GM18508 (cell line): ENCODE measurements at regions not wholly inside any gene's neighbourhood (a gene's known extent, or its start where the extent isn't known, plus 50 kb on each side); places are given as distances from the start of the nearest gene placed in this dataset.

Experiments
- ATAC-seq: cut with Tn5 transposase; IDR thresholded peaks from one replicate; pipeline ENCODE4 v1.9.1; 2021; ENCODE audit warnings: moderate number of reproducible peaks; ENCODE audit not compliant: insufficient read depth, unreplicated experiment

DNA sequence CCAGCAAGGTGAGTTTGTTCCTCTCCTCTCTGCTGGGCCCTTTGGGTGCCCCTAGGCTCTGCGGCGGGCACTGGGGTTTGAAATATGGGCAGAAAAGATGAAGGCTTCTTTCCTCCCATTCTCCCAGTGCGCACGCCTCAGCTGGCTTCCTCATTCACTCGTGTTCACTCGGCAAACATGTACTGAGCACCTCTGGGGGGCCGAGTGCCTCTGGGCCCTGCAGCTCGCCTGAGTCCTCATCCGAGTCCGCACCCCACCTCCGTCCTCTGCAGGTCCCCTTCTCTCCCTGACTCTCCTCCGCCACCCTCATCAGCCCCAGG is 98.5 kb upstream of the RUNX3 start:
- no peak for ATAC-seq

DNA sequence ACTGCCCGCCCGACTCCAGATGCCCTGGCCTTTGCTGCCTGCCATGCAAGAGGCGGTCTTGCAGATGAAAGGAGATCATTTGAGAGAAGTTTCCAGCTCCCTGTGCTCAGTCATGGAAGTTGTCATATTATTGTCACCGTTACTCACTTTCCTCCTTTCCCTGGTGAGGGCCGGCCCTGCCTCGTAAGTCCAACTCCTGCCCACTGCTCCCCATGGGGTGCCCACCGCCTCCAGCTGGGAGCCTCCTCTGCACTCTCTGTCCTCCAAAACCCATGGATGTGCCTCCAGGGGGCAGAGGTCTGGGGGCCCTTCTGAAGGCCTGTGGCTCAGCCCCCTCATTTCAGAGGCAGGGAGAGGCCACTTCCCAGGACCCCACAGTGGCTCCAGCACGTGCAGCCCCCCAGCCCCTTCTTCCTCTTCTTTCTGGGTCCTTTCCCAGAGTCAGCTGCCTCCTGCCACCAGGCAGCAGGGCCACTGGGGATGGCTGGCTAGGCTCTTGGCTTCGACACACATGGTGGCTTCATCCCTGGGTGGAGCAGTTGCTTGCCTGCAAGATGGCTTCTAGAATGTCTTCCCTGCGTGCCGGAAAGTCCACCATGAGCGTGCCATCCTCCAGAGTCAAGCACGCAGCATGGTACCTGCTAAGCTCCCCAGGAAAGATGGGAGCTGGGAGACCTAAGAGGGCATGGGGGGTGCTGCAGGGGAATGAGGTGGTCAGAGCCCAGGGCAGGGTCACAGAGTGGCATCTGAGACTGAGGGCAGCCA is 97.9 kb upstream of the RUNX3 start:
- ATAC-seq = no peak

DNA sequence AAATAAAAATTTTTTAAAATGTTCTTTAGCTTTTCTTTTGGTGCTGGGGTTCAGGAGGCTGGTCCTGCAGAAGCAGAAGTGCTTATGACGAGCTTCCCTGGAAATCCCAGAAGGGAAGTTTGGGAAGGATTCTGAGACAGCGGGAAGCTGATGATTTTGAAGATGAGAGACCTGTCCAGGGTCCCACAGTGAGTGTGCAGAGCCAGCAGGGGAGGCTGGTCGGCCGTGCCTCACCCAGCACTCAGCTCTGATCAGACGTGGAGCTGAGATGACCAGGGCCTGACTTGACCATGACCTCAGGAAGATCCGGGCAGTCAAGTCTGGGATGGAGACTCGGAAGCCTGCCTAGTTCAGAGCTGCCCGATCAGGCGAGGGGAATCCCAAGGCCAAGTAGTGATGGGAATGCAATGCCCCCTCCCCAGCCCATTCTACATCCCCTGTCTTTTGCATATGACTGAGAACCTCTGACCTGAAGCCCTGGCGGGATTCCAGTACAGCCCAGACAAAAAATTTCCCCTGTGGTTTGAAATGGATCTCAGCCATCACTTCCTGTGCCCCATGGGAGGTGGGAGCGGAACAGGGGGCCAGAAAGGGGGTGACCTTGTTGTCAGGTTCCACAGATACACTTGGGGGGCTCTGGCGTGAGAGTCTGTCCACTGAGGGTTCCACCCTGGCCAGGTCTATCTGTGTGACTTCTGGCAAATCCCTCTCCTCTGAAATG is 96.8 kb upstream of the RUNX3 start:
- no peak for ATAC-seq

DNA sequence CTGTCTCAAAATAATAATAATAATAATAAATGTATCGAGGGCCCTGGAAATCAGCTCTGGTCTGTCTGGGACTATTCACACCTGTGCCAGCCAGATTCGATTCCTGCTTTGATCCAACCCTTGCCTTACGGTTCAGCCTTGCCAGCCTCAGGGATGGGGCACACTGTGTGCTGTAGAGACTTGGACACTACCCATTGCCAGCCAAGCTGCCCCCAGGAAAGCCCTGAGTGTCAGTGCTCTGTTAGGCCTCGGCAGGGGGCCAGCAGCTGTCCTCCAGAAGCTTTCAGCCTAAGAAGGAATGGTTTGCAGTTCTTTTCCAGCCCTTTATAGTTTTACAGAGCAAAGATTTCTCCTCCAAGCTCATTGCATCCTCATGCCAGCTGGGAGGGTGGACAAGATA is 96.2 kb upstream of the RUNX3 start:
- ATAC-seq = no peak

DNA sequence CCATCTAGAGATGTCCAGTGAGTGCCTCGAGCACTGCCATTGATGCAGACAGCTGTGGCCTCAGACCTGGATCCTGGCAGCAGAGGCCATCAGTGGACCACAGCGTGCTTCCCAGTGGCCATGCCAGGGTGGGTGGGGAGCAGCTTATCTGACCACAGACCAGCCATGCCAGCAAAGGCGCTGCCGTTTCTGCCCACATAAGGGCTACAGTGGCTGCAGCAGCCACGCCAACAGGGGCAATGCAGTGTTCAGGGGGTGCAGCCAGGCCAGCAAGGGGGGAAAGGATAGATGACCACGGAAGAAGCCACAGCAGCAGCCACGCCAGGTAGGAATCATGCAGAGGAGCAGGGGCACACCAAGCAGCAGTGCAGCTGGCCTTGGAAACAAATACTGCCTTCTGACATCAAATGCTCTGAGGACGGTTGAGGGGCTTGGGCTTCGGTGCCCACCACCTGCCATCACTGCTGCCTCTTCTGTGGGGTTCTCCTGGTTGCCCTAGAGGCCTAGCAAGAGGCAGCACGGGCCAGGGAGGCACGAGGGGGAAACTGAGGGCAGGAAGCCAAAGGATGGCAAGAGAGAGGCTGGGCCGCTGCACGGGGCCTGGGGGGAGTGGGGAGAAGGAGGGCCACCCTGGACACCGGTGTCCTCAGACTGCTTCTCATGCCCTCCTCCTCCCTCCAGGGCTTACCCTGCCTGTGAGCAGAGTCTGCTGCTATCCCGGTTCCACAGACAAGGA is 94.7 kb upstream of the RUNX3 start:
- no peak for ATAC-seq

DNA sequence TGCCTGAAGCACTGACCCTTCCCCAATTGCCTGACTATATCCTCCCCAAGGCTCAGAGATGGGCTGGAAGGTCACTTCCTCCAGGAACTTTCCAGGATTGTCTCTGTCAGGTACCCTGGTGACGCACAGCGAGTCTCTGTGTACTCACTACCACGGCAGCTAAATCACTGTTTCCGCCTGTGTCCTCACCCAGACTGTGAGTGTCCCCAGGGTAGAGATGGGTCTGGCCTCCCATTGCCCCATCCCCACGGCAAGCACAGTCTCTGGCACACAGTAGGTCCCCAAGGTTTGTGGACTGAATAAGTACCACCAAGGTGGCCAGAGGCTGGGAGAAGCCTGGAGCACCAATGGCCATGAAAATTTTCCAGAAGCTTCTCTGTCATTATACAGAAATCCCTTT is 93.8 kb upstream of the RUNX3 start:
- no peak for ATAC-seq

DNA sequence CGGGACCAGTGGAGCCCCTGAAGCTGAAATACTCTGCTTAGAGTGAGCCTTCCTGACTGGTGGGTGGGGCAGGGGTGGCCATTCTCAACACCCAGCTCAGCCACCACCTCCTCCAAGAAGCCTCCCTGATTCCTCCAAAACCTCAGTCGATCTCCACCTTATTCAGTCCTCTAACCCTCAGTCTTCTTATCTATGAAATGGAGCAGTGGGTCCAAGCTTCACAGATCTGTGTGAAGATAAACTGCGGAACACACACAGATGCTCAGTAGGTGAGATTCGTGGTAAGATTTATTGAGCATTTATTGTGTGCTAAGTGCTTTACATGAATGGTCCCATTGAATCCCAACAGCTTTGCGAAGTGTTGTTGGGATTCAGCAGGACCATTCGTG is 93.1 kb upstream of the RUNX3 start:
- no peak for ATAC-seq

DNA sequence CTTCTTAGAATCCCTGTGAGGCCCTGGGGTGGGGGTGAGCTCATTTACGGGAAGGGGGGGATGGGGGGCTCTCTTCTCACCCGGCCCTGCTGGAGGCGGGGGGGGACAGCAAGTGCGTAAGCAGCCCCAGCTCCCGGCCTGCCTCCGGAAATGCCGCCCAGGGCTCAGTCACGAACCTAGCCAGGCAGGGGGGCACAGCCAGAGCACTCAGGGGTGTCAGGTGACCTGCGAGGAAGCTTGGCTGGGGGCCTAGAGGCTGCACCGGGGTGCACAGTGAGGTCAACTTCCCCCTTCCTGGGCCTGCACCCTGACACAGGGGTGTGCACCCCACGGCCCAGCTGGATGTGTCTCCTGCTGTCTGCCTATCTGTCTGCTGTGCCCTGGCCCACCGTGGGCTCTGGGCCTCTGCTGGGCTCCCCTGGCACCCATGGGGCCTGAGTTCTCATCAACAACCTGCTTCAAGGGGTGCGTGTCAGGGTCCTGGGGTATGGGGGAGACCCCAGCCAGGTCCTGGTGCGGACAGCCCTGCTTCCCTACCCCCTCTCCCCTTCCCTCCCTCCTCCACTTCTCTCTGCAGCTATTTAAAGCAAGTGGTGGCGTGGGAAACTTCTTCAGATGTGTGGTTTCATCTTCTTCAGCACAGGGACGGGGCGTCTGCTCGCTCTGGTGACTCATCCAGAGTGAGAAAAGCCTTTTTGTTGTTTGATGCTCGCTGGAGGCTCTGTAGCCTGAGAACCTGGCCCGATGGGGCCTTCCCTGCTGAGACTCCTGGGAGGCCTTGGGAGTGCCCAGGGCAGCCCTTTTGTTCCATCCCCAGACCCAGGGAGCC is 92.5 kb upstream of the RUNX3 start:
- ATAC-seq = peak; percentile 42

DNA sequence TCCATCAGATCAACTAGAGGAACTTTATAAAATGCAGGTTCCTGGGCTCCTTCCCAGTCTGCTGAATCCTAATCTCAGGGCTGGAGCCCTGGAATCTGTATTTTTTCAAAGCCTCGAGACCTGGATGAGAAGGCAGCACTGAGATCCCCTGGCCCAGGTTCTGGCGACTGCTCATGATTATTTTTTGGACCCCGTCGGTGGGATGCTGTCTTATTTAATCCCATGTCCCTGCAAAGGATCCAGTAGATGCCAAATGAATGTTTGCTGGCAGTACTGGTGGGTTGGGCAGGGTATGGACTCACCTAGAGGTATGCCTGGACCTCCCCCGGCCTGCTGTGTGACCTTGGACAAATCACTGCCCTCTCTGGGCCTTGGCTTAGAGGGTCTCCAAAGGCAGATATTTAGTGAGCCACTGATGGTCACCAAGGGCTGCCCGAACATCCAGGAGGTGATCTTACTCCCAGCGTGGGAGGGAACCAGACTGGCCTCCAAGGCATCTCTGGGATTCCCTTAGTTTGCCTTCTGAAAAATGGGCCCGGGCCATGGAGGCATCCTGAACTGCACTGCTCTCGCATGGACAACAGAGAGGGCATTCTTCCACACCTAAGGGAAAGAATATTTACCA is 91.6 kb upstream of the RUNX3 start:
- no peak for ATAC-seq

DNA sequence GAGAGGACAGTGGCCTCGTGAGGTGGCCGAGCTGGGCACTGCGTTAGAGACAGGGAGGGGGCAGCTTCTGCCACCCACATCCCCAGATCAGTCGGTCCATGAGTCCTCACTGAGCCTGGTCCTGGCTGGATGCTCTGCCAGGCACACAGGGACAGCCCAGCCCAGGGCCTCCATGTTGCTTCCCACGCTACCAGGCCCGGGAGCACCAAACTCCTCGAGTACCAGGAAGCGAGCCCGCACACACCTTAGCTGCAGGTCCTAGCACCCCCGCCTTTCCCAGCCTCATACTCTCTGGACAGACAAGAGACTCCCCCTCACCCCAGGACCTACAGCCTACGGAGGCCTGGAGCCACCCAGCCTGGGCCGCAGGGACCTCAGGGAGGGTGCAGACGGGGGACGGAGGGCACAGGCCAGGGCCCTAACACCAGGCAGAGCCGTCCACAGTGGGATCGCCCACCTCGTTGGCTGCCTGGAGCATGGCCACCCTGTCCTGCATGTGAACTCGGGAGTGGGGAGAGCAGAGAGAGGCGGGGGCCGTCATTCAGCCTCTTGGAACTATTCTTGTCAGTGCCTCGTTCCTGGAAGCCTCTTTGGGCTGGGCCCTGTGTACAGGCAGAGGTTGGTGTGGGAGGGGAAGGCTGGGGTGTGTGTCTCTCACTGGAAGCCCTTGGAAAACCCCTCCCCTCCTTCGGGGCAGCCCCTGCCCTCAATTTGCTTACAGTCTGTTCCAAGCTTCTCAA is 90.9 kb upstream of the RUNX3 start:
- no peak for ATAC-seq

DNA sequence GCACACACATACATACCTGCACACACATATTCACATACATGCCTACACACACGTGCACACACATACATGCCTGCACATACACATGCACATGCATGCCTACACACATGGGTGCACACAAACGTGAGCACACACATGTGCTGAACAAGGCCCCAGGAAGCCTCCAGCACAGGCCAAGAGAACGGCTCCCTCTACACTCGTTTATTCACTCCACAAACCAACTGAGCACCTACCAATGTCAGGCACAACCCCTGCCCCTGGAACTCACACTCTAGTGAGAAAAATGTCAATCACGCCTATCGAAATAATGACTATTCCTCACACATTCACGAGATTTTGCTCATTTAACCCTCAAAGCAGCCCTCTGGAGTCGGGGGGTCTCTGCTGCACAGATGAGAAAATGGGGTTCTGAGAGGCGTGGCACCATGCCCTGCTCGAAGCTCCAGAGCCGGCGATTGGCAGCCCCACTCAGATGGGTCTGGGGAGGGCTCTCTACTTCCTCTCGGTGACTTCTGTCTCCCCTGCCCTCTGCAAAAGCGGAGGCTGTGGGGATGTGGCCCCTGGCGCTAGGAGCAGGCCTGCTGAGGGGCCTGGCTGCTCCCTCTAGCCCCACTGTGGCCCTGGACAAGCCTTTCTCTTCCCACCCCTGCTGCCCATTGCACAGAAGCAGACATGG is 90.2 kb upstream of the RUNX3 start:
- ATAC-seq = no peak

DNA sequence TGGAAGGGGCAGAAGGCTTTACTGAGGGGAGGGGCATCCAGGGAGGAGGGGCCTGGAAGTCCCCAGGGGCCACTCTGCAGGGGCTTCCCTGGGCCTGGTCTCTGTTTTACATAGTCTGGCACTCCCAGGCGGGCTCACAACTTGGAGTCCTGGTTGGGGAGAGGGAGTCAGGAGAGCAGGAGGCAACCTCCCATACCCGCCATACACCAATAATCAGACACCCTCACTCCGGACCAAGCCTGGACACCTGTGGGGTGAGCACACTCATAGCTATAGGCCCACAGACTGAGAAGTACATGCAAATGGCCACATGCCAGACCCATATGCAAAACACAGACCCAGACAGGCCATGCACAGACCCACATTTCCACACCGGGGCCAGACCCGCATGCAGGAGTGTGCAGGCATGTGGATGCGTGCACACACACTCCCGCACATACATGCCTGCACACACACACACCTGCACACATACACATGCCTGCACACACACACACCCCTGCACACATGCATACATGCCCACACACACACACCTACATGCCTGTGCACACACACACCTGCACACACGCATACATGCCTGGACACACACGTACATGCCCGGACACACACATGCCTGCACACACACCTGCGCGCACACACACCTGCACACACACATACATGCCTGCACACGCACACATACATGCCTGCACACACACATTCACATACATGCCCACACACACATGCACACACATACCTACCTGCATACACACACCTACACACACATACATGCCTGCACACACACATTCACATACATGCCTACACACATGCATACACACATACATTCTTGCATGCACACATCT is 89.5 kb upstream of the RUNX3 start:
- peak; percentile 36 for ATAC-seq

DNA sequence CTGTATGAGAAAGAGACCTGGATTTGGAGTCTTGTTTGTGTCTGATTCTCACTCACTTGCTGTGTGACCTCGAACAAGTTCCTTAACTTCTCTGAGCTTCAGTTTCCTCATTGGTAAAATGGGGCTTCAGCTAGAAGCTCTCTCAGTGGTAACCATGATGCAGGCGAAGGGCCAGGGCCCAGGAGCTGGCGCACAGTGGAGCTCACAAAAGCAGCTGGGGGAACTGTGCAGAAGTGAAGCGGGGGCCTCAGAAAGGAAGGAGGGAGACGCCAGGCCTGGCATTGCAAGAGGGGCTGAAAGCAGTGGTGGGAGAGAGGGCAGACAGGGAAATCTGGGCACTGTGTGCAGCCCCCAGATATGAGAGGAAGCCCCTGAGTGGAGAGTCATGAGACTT is 88.9 kb upstream of the RUNX3 start:
- ATAC-seq = no peak

DNA sequence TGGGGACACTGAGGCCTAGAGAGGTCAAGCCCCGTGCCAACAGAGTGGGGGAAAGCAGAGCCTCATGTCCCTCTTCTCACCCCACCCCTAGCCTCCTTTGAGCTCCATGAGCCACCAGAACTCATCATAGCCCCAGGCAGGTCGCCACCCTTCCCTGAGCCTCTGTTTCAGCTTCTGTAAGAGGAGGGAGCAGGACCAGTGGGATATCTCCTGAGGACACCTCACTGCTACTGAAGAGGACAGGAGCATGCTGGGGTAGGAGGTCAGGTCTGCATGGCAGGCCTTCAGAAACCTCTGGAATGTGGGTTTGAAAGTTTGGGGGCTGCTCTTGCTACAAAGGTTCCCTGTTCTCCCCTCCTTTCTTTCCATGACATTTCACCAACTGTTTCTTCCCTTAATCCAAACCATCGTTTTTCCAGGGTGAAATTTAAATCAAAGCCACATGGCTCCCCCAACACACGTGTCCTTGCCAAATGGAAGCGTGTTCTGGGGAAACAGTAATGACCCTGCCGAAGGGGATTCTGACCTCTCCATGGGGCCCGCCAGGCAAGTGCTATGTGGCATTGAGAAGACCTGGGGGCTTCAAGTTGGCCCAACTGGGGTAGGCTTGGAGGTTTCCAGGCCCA is 88.1 kb upstream of the RUNX3 start:
- ATAC-seq = no peak

DNA sequence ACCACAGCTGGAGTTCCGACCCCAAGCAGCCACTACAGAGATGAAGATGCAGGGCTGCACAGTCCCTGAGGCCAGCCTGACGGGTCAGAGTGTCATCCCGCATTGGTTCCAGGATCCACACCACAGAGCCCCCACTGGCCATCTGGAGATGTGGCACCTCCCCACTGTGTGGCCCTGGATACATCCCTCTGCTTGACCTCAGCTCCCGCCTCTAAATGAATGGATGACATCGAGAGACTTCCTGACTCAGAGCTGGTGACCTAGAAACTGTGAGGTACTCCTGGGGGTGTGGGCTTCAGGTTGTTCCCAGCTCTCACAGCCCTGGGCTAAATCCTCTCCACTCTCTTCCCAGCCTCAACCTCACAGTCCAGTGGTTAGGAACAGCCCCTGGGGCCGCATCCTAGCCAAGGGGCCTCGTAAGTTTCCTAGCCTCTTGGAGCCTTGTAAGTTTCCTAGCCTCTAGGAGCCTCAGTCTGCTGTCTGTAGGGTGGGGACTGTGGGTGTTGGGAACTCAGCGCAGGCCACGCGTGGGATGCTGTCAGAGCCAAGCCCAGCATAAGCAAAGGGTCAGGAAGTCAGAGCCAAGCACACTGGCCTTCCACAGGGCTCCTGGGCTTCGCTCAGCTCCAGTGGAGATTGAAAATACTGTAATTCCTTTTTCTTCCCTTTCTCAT is 87.5 kb upstream of the RUNX3 start:
- no peak for ATAC-seq

DNA sequence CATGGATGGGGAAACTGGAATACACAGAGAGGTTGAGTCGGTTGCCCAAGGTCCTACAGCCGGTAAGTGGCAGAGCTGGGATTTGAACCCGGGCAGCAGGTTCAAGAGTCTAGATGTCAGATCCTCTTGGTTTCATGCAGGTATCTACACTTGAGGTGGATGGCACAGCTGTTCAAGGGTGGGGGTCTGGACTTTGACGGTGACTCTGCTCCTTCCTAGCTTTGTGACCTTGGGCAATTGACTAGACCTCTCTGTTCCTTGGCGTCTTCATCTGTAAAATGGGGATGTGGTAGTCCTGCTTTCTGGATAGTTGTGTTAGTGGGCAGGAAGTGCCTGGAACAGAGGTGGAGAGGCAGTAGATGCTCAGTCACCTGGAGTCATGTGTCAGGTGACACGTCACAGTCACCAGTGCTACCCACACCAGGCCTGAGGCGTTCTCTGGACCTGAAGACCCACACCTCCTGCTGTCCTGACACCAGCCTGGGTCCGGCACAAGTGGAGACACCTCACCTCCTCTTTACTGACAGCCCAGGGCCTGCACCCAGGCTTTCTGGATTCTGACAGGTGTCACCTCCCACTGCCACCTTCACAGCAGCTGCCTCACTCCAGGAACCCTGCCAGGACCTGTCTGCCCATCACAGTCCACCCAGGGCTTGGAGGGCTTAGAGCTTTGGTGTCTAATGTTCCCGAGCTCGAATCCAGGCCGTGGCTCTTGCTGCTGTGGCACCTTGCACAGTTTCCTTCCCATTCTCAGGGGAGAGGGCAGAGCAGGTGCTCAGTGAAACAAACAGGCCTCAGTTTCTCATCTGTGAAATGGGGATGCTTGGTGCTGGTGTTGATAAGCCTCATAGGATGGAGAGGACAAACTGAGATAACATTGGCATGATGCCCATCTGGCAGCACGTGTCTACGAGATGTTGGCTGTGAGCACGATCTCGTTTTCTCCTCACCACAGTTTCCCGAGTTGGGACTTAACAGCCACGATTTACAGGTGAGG is 83.2 kb upstream of the RUNX3 start:
- ATAC-seq = no peak
